Suprapubic skin (tissue), 4 donors: ENCODE measurements at regions not wholly inside any gene's neighbourhood (a gene's known extent, or its start where the extent isn't known, plus 50 kb on each side); places are given as distances from the start of the nearest gene placed in this dataset.

Source experiments
- DNase-seq, 2 donors: peaks; one replicate each; pipeline ENCODE4 v3.0.0-alpha.2; 2019; ENCODE audit warnings: low spot score in 2 of 2
- H3K27ac ChIP-seq: fragments of 200-600 bp; sonication (generic); one replicate; pipeline ENCODE4 v1.5.1; 2019
- H3K27me3 ChIP-seq: fragments of 200-600 bp; sonication (generic); one replicate; pipeline ENCODE4 v1.5.1; 2019
- H3K36me3 ChIP-seq: fragments of 200-600 bp; sonication (generic); one replicate; pipeline ENCODE4 v1.5.1; 2019
- H3K4me1 ChIP-seq: fragments of 200-600 bp; sonication (generic); one replicate; pipeline ENCODE4 v1.5.1; 2019
- H3K4me3 ChIP-seq: fragments of 200-600 bp; sonication (generic); one replicate; pipeline ENCODE4 v1.5.1; 2019; ENCODE audit warnings: mild to moderate bottlenecking
- H3K9me3 ChIP-seq: fragments of 200-600 bp; sonication (generic); one replicate; pipeline ENCODE4 v1.5.1; 2019
- EP300 ChIP-seq: sonication (generic); formaldehyde crosslinking; IDR thresholded peaks from one replicate; pipeline ENCODE4 v1.6.1; 2017; ENCODE audit warnings: antibody characterized with exemption
- POLR2A ChIP-seq, 2 donors: fragments of 450-650 bp; IDR thresholded peaks; one replicate each; pipeline ENCODE4 v1.6.1; 2017; ENCODE audit warnings: antibody characterized with exemption in 2 of 2, mild to moderate bottlenecking in 2 of 2, moderate library complexity in 2 of 2
- POLR2AphosphoS5 ChIP-seq, 3 donors: sonication (generic); formaldehyde crosslinking; IDR thresholded peaks; one replicate each; pipeline ENCODE4 v1.6.1; 2017; ENCODE audit warnings: antibody characterized with exemption in 3 of 3
- WGBS: methylation state at CpG from one replicate; pipeline ENCODE4 v1.1.5; 2018; 5-methylcytosine and 5-hydroxymethylcytosine counted together
- TF ChIP-seq, protein P1 (sequence below), 2 donors: fragments of 200-600 bp in 1 of 2; fragments of 450-650 bp in 1 of 2; sonication (generic) in 1 of 2; IDR thresholded peaks; one replicate each; pipeline ENCODE4 v1.5.1; 2016 to 2019; ENCODE audit warnings: antibody characterized with exemption in 2 of 2, mild to moderate bottlenecking in 1 of 2, moderate library complexity in 1 of 2

DNA sequence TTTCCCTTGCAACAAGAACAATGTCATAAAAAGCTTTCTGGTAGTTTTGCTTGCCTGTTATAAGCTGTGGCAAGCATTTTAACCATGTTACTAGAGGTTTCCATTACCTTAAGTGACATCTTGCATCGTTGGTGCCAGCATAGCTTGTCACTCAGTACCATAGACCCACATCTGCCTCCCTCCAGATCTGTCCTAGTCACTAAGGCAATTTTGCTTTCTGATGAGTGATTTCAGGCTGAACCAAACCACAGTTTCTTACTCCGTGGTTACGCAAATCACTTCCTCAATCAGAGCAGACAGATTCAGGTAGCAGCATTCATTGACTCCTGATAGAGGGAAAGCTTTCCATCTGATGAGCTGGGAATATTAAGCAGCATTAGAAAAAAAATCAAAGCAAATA, 1057.5 kb upstream of the FAM98A start:
- no peaks in the 10 kb centered on the region for H3K36me3 ChIP-seq
- 65% methylated on average over 3 of the region's 3 CpGs for WGBS
- TF ChIP-seq POLR2AphosphoS5 (IDR thresholded peaks at IDR 0.05) = no peak
- no peak for TF ChIP-seq EP300
- no peak for TF ChIP-seq POLR2A (IDR thresholded peaks at IDR 0.05)
- TF ChIP-seq, protein P1, sequence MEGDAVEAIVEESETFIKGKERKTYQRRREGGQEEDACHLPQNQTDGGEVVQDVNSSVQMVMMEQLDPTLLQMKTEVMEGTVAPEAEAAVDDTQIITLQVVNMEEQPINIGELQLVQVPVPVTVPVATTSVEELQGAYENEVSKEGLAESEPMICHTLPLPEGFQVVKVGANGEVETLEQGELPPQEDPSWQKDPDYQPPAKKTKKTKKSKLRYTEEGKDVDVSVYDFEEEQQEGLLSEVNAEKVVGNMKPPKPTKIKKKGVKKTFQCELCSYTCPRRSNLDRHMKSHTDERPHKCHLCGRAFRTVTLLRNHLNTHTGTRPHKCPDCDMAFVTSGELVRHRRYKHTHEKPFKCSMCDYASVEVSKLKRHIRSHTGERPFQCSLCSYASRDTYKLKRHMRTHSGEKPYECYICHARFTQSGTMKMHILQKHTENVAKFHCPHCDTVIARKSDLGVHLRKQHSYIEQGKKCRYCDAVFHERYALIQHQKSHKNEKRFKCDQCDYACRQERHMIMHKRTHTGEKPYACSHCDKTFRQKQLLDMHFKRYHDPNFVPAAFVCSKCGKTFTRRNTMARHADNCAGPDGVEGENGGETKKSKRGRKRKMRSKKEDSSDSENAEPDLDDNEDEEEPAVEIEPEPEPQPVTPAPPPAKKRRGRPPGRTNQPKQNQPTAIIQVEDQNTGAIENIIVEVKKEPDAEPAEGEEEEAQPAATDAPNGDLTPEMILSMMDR (IDR thresholded peaks at IDR 0.05) = no peak
- H3K27ac ChIP-seq = no peak overlapping the region
- no peaks in the 10 kb centered on the region for H3K4me1 ChIP-seq
- no peaks in the 10 kb centered on the region for H3K9me3 ChIP-seq
- no peak overlapping the region for H3K4me3 ChIP-seq
- DNase-seq = no peak
- H3K27me3 ChIP-seq = no peaks in the 10 kb centered on the region

DNA sequence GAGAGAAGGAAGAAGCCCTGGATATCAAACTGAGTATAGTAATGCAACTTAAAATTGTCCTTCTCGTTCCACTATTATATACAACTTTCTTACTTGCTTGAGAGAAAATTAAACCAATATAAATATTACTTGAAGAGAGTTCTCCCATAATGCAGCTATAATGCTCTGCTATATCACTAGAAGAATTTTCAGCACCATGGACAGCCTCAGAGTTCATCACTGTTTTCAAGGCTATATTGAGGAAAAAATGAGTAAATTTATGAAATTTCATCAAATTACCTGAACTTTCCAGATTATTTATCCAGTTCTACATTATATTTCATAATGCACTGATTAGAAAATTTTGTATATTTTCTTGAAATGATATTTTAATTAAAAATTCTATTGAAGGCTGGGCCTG, 1053.5 kb upstream of the FAM98A start:
- Histone ChIP-seq H3K4me3 (no peak overlapping the region), H3K27me3 (no peaks in the 10 kb centered on the region), H3K27ac (no peak overlapping the region), H3K36me3 (no peaks in the 10 kb centered on the region), H3K9me3 (no peaks in the 10 kb centered on the region), H3K4me1 (no peaks in the 10 kb centered on the region)
- 72% methylated on average over 1 of the region's 1 CpG for WGBS
- no peak for DNase-seq
- TF ChIP-seq, protein P1 (IDR thresholded peaks at IDR 0.05) = no peak
- TF ChIP-seq POLR2A (IDR thresholded peaks at IDR 0.05) = no peak
- TF ChIP-seq EP300 = no peak
- TF ChIP-seq POLR2AphosphoS5 (IDR thresholded peaks at IDR 0.05) = no peak

DNA sequence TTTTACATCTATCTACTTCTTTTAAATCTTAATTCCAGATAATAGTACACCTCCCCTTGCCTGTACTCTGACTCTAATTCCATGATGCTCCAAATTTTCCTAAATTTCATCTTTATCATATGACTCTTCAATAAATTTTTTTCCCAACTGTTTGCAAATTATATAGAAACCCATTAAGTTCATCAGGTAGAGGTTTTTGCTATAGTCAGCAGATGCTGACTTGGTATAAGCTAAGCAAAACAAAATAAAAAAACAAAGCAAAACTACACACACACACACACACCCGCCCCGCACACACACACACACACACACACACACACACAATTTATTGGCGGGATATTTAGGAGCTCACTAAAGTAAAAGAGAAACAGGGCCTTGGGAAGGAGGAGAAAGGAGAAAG, 1047.8 kb upstream of the FAM98A start:
- Histone ChIP-seq H3K27ac (no peak overlapping the region), H3K4me3 (no peak overlapping the region), H3K9me3 (no peaks in the 10 kb centered on the region), H3K4me1 (no peaks in the 10 kb centered on the region), H3K36me3 (no peaks in the 10 kb centered on the region), H3K27me3 (no peaks in the 10 kb centered on the region)
- TF ChIP-seq POLR2A (IDR thresholded peaks at IDR 0.05) (no peak), EP300 (no peak), POLR2AphosphoS5 (IDR thresholded peaks at IDR 0.05) (no peak)
- TF ChIP-seq, protein P1 (IDR thresholded peaks at IDR 0.05) = no peak
- no peak for DNase-seq
- WGBS = 87% methylated on average over 3 of the region's 3 CpGs

DNA sequence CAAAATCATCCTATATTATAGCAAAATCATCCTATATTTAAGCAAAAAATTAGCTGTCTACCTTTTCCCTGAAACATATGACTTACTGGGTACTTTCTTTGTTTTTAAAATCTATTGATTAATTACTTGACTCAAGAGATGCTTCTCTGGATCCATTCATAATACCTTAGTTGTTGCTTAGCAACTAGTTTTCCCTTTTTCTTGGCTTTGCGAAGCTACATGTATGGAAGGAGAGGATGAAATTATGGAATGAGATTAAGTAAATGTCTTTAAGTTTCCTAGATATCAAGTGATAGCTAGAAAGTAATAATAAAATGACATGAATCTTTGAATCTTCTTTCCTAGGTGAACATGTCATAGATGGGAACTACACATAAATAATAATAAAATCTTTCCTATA, 1033.2 kb upstream of the FAM98A start:
- 96% methylated on average over 1 of the region's 1 CpG for WGBS
- H3K4me1 ChIP-seq = no peaks in the 10 kb centered on the region
- no peak overlapping the region for H3K27ac ChIP-seq

DNA sequence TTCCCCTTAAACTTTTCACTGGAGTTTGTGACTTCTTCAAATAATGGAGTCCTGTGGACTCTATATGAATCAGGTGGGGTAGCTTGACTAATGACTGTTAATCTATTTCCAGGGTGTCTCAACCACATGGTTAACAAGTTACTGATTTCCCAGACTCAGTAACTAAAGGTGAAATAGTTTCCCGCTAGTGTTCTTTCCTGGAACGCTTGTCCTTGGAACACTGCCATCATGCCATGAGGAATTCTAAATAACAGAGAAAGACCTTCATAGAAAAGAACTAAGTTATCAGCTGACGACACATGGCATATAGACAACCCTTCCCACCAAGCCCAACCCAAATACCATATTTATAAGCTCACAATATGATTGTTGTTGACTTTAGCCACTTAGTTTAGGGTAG, 1027.9 kb upstream of the FAM98A start:
- H3K27ac ChIP-seq = no peak overlapping the region
- H3K4me3 ChIP-seq = no peak overlapping the region
- 48% methylated on average over 3 of the region's 3 CpGs for WGBS
- no peaks in the 10 kb centered on the region for H3K27me3 ChIP-seq
- TF ChIP-seq, protein P1 (IDR thresholded peaks at IDR 0.05) = no peak
- TF ChIP-seq POLR2AphosphoS5 (IDR thresholded peaks at IDR 0.05) (no peak), POLR2A (IDR thresholded peaks at IDR 0.05) (no peak), EP300 (no peak)
- H3K36me3 ChIP-seq = no peaks in the 10 kb centered on the region
- no peak for DNase-seq
- no peaks in the 10 kb centered on the region for H3K9me3 ChIP-seq
- no peaks in the 10 kb centered on the region for H3K4me1 ChIP-seq

More for the DNA sequence above, 1033.2 kb upstream of the FAM98A start:
- H3K27me3 ChIP-seq = no peaks in the 10 kb centered on the region
- peaks cover 13% of the 10 kb centered on the region for H3K9me3 ChIP-seq
- H3K36me3 ChIP-seq = no peaks in the 10 kb centered on the region
- no peak overlapping the region for H3K4me3 ChIP-seq
- TF ChIP-seq EP300 (no peak), POLR2A (IDR thresholded peaks at IDR 0.05) (no peak), POLR2AphosphoS5 (IDR thresholded peaks at IDR 0.05) (no peak)
- TF ChIP-seq, protein P1 (IDR thresholded peaks at IDR 0.05) = no peak
- no peak for DNase-seq
